ENCODE measurements at regions not wholly inside any gene's neighbourhood (a gene's known extent, or its start where the extent isn't known, plus 50 kb on each side); places are given as distances from the start of the nearest gene placed in this dataset.

DNA sequence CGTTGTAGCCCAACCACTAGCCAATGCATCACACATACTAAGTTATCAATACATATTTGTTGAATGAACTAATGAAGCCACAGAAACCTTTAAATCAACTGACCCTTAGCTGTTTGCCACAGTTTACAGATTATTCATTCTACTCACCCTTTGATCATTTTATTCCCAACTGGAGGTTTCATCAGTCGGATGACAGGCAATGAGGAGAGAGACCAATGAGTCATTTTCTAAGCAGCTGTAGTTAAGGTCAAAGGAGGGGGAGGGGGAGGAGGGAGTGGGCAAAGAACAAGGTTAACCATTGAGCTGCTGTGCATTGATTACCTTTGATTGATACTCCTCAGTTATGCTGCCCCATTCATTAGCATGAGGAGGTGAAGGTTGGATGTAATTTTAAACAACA lies 469.5 kb downstream of the VRK1 start:
- peak; percentile 61 to 69 for DNase-seq (ENCODE audit: low read depth in 2 of 2)

DNA sequence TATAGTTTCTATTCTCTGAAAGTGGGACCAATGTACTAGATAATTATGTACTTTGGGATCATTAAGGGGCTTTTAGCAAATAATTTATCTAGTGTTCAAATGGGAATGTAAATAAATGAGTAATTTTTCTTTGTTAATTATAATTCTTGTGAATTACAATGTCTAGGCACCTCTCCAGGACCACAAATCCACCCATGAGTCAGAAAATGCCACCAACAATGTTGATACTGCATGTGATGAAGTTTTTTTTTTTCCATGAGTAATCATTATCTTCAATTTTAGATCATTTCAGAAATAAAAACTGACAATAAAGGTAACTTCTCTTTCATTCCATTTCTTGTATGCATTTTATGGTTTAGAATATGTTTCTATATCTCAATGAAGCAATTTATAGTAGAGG lies 470.3 kb downstream of the VRK1 start:
- peak; percentile 10 to 17 for DNase-seq (ENCODE audit: low read depth in 2 of 2)

DNA sequence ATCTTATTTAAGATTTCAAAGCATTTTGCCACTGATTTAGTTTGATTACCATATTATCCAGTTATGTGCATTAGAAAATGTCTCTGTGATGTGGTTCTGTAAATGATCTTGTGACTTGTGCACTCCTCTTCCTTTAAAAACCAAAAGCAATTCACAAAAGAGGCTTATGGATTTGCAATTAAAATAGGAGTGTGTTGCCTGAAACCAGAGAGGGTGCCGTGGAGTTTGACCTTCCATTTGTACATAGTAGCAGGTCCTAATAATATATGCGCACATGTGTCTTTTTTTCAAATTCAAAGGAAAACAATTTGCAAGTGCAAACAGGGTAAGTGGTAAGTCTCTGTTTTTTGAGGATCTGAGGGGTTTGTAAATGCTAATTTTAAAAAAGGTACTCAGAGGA lies 470.9 kb downstream of the VRK1 start:
- no peak for DNase-seq (ENCODE audit: low read depth in 2 of 2)

DNA sequence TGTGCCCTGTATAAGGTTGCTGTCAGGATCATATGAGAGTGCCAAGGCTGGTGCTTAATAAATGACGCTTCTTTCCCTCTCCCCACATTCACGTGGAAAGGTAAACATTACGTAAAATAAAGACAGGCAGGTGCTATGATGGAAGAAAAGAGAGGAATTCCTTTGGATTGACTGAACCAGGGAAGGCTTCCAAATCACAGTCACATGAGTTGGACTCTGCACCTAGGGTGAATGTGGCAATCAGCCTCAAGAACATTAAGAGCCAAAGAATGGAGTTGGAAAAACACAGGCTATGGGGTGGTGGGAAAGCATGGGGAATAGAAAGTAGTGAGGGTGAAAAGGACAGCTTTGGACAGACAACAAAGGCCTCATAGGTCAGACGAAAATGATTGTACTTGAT lies 473.1 kb downstream of the VRK1 start:
- no peak for DNase-seq (ENCODE audit: low read depth in 2 of 2)

DNA sequence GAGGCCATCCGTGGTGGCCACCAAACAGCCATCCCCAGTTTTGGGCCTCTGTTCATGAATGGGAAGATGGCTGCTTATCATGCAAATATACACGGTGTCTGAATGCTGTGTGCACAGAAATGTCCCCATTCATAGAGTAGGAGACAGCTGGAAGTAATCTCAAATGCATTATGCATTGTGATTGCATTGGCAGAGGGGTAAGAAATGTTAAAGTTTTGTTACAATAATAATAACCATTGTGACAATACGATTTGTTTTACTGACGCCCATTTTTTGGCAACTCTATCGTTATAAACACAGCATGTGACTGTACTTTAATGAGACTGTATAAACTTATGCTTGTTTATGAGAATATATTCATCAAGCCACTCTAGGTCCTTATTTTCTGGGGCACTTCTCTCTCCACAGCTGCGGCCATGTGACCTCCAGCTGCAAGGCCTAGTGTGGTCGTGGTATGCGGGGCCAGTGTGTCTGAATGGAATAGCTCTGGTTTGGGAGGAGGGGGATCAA lies 474.3 kb downstream of the VRK1 start:
- DNase-seq (ENCODE audit: low read depth in 2 of 2) = no peak

DNA sequence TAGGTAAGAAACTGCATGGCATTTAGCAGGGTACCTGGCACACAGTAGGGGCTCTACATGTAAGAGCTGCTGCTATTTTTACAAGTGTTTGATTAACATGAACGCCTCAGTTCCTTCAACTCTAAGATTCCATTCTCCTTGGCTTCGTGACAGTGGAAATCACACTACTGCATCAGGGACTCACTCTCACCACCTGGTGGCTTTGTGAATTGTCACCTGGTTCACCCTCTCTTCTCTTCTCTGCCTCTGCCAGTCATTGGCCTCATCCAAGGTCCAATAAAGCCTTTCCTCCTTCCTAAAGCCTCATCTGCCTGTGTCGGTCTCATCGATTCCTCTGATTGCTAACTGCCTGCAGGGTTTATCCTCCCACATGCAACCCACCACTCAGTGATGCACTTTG lies 476.4 kb downstream of the VRK1 start:
- DNase-seq (ENCODE audit: low read depth in 2 of 2) = no peak

DNA sequence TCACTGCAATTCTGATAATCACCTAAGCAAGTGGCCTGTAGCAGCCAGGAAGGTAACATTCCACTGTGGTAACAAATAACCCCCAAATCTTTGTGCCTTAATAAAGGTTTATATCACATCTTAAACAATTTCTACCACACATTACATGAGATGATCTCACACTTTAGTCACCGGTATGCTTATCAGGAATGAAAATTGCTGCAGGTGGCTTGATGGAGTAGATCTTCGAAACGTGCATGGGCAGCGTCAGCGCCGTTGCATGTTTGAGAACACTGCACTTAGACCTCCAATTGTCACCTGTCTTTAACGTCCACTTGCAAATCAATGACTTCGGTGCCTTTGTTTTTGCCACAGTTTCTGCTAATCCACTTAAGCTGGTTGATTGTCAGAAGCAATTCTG lies 477.4 kb downstream of the VRK1 start:
- DNase-seq (ENCODE audit: low read depth in 2 of 2) = no peak

DNA sequence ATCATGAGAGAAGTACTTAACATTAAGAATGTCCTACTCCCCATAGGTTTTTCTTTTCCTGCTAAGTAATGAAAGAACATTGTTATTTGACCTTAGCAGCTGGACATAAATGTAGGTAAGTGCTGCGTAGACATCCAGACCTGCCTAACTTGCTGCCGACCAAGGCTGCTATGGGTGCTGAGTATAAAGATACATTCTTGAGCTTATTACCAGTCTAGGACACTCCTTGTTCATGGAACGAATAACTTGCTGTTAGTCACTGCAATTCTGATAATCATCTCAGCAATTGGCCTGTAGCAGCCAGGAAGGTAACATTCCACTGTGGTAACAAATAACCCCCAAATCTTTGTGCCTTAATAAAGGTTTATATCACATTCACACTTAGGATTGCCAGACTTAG lies 478.1 kb downstream of the VRK1 start:
- no peak for DNase-seq (ENCODE audit: low read depth in 2 of 2)

DNA sequence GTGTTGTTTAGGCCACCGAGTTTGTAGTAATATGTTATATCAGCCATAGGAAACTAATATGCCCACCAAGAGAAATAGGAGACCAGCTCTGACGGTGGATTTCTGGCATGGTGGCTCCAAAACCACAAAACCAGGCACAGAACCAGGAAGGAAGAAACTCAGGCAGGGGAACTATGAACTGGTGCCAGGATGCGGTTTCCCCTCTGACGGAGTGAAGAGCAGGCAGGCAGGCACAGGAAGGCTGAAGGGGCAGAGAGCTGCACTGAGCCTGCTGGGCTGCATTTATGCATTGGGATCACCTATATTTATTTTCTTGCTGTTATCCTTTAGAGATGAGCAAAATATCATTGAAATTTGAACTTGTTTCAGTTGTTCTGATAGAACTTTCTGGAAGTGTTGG lies 479.4 kb downstream of the VRK1 start:
- no peak for DNase-seq (ENCODE audit: low read depth in 2 of 2)

DNA sequence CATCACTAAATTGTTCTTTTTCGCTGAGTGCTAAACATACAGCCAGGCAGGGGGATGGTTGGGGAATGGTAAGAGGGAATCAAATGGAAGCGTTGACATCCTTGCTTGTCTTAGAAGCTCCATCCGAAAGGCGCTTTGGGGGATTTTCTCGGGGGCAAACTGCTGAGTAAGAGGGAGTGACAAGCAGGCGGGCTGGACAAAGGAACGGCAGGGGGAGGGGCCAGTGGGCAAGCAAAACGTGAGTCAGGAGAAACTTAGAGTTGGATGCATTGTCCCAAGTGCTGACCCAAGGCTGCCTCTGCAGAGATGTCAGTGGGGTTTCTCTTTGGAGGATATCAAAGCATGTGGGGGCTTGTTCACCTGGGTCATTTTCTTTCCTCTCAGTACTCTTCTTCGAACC lies 480.5 kb downstream of the VRK1 start:
- no peak for DNase-seq (ENCODE audit: low read depth in 2 of 2)

DNA sequence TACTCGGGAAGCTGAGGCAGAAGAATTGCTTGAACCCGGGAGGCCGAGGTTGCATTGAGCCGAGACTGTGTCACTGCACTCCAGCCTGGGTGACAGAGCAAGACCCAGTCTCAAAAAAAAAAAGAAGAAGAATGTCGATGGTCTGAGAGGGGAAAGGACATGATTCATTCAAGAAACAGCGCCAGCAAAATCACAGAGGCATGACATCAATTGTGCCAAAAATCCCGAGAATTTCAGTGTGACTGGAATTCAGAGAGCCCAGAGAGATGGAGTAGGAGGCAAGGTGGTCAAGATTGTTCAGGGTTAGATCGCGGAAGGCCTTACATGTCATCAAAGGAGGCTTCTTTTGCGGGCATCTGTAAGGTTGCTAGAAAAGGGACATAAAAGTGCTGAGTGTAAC lies 483.3 kb downstream of the VRK1 start:
- DNase-seq (ENCODE audit: low read depth in 2 of 2) = no peak

DNA sequence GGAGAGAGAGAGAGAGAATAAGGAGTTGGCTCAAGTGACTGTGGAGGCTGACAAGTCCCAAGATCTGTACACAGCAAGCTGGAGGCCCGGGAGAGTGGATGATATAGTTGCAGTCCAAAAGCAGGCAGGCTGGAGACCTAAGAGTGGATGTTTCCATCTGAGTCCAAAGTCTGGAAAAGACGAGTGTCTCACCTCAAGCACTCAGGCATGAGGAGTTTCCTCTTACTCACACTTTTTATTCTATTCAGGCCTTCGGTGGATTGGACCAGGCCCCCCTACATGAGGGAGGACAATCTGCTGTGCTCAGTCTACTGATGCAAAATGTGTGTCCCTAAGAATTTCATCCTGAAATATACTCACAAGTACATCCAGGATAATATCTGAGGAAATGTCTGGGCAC lies 484.6 kb downstream of the VRK1 start:
- no peak for DNase-seq (ENCODE audit: low read depth in 2 of 2)

DNA sequence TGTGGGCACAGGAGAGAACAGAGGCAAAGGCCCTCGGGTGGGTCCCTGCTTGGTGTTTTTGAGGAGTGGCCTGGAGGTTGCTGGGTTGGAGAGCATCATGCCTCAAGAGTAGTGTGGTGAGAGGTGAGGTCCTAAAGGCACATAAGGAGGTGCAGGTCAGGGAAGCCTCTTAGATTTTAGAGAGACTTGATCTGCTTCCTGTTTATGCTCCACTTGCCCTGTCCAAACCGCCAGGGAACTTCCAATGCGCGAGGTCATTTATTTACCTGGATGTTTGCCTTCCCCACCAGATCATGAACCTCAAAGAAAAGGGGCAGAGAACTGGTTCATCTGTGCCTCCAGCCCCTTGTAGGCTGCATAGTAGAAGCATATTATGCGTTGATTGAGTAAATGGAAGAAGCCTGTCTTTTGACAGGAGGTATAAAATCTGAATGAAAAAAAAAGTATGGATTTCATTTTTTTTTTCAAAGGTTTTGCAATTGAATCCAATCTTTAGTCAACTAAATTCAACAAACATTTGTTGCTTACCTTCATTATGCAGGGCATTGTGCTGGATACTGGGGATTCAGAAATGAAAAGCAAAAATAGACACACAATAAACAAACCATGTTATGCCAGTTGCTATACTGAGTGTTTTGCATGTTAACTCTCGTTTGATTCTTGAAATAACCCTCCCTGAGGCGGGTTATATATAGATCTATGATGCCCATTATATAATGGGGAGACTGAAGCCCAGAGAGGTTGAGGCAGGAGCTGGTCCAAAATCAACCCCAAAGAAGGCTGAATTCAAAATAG lies 485.2 kb downstream of the VRK1 start:
- no peak for DNase-seq (ENCODE audit: low read depth in 2 of 2)

DNA sequence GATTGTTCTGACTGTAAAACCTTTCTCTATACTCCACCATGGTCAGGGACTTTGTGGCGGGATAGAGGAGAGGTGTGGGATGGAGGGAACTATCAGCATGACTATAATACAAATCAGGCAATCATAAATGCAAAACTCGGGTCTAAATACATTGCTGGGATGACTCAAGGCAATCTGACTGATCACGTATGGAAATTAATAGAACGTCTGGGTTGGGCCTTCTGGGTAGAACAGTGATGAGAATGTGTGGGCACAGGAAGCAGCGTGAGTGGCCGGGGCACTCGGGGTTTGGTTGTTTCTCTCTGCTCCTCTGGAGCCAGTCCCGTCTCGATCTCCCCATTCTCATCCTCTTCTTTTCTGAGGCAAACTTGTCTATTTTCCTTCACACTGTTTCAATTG lies 485.8 kb downstream of the VRK1 start:
- DNase-seq (ENCODE audit: low read depth in 2 of 2) = no peak

DNA sequence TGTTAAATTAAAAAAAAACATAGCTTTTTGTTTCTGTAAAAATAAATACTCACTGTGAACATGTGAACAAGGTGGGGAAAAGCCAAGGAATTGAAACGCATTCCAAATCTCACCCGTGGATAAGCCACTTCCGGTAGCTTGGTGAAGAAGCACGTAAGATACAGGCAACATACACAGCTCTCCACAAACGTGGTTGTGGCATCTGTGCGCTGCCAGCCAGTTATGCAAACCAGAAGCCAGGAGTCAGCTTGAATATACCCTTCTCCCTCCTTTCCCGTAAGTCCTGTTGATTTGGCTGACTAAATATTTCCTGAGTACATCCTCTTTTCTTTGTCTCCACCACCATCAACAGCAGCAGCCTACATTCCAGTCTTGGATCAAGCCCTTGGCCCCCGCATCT lies 486.2 kb downstream of the VRK1 start:
- no peak for DNase-seq (ENCODE audit: low read depth in 2 of 2)

DNA sequence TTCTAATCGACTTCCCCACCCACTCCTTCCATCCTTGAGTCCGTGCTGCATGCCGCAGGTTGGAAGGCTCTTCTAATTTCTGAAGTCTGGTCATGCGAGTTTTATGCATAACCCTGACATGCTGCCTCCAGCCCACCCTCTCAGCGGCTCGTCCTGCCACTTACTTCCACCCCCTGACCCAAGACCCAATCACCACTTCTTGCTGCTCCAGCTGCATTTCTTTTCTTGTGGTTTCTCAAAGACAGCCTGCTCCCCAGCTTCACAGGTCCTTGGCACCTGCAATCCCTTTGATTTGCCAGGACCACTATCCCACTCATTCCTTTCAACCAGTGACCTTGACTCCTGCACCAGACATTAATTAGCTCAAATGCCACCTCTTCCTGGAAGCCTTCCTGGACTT lies 486.7 kb downstream of the VRK1 start:
- DNase-seq (ENCODE audit: low read depth in 2 of 2) = no peak

DNA sequence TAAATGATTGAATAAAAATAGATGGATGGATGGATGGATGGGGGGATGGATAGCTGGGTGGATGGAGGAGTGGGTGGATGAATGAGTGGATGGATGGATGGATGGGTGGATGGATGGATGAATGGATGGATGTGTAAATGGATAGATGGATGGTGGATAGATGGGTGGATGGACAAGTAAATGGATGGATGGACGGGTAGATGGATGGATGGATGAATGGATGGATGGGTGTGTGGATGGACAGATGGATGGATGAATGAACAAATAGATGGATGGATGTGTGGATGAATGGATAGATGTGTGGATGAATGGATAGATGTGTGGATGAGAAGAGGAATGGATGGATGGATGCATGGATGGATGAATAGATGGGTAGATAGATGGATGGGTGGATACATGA lies 490.8 kb downstream of the VRK1 start:
- DNase-seq (ENCODE audit: low read depth in 2 of 2) = no peak

DNA sequence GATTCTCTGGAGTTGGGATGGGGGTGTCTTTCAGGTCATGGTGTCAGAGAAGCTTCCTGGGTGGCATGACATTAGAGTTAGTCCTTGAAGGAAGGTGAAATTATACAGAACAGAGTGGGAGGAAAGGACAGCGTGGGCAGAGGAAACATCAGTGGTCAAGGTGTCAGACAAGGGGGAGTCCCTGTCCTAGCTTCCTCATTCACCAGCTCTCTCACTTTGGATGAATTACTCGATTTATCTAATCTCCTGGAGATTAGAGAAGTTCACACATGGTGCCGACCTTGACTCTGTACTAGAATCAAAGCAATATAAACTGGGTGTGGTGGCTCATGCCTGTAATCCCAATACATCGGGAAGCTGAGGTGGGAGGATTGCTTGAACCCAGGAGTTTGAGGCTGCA lies 492.9 kb downstream of the VRK1 start:
- no peak for DNase-seq (ENCODE audit: low read depth in 2 of 2)

DNA sequence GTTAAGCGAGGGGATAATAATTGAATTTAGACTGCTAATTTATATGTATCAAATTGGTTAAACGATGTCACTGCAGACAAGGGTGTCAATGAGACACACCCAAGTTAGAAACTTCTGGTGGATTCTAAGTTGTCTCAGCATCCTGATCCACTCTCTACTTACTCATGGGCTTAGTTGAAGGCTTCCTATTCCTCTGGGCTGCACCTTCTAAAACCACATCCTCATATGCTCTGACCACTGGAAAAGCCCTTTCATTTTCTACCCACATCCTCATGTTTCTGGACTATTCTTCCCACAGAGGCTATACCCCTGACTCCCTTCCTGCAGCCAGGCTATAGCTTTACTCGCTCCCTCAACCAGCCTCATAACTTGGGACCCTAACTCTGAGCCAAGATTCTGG lies 493.8 kb downstream of the VRK1 start:
- no peak for DNase-seq (ENCODE audit: low read depth in 2 of 2)

DNA sequence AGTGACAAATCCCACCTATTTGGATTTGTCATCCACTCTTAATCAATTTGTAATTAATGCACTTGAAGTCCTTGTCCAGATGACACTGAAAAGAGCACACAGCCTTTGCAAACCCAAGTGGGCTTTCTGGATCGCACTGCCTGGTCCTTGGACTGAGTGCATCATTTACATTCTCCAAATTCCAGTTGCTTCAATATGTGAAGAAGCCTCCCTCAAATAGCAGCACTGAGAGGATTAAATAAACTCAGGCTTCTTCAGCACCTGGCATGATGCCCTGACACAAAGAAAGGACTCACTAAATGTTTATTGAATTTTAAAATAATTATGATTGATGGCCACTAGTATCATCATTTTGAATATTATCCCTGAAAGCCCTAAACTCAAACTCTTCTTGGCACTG lies 496.5 kb downstream of the VRK1 start:
- DNase-seq (ENCODE audit: low read depth in 2 of 2) = peak in 1 of 2 experiments; percentile 2

DNA sequence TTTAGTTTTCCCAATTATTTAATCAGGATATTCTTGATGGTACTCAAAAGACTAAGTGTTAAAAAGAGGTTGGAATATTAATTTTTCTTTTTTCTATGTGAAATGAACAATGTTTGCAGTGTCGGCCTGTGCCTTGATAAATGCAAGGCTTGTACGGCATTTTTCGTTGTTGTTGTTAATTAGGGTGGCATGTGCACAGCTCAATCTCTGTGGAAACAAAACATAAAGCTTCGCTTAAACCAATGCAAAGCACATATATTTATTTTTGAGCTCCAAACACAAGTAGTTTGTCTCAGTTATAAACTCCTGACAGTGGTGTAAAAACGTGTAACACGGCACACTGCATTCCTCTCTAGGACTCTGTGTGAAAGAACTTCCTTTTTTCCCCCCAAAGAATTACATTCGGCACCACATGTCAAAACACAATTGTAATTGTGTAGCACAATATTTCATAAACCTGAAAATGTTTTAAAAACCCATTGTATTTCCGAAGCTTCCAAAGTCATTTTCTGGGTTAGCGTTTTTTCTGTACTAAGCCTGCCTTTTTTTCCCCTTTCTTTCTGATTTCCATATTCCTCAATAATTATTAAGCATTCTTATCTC lies 498.0 kb downstream of the VRK1 start:
- no peak for DNase-seq (ENCODE audit: low read depth in 2 of 2)

DNA sequence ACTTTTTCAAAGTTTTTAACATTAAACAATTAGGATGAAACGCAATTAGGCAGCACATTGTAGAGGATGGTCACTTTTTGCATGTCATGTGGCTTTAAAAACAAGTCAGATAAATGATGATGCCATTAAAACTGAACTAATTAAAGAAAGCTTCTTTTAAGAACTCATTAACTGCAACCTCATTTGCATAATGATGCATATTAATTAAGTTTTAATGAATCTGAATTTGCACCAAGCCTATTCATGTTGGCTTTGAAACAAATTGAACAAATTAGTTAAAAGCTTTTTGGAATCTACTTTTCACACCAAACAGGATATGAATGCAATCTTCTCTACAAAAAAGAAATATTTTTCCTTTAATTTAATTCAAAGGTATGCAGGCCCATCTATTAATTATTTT lies 499.0 kb downstream of the VRK1 start:
- DNase-seq (ENCODE audit: low read depth in 2 of 2) = no peak

DNA sequence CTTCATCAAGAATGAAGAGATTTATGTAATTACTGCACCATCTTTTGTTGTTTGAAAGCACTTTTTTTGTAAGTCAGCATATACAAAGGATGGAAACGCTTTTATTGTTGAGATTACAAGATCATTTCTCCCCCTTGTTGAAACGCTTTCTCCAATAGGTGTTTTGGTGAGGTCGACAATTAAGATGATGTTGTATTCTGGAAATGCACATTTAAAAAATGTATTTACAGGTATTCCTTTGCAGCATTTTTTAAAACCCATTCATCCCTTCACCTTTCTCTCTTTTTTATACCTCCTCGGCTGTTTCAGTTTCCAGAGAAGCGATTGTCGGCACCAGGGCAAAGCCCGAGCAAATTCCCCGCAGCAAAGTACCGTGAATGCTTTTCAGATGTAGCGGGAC lies 499.9 kb downstream of the VRK1 start:
- DNase-seq (ENCODE audit: low read depth in 2 of 2) = no peak

DNA sequence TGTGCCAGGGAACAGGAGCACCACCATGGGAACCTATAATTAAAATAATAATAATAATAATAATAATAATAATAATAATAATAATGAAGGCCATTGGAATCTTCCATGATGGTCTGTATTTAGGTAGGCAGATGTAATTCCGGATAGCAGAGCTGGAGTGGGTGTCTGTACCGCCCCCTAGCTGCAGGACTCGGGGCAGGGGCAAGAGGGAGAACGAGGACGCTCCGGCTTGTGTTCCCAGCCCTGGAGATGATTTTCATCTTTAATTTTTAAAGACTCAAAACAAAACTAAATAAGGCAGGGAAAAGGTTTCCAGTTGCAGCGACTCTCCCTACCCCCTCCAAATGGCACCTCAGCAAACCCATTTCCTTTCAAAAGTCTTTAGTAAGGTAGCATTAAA lies 501.1 kb downstream of the VRK1 start:
- DNase-seq (ENCODE audit: low read depth in 2 of 2) = no peak

Data from fibroblast of skin of left quadriceps (primary cell).